ENCODE measurements at regions not wholly inside any gene's neighbourhood (a gene's known extent, or its start where the extent isn't known, plus 50 kb on each side); places are given as distances from the start of the nearest gene placed in this dataset.

GRCh38 chrX:1899841-1900240 is 285.0 kb downstream of the ASMT start:
- no peak for TF ChIP-seq POLR2A (IDR thresholded peaks at IDR 0.05)
- no peak for TF ChIP-seq CTCF (IDR thresholded peaks at IDR 0.05)
